PC-3 (cell line): ENCODE measurements at regions not wholly inside any gene's neighbourhood (a gene's known extent, or its start where the extent isn't known, plus 50 kb on each side); places are given as distances from the start of the nearest gene placed in this dataset.

Experiments used
- EZH2 ChIP-seq: fragments of 300-600 bp; sonication (generic); IDR thresholded peaks from one replicate; pipeline ENCODE4 v1.6.1; 2017; ENCODE audit warnings: antibody characterized with exemption, mild to moderate bottlenecking, low read length; ENCODE audit not compliant: unreplicated experiment
- TF ChIP-seq, protein P1 (sequence below): fragments of 300-600 bp; sonication (generic); conservative IDR thresholded peaks from 2 replicates; pipeline ENCODE4 v1.5.1; 2017; ENCODE audit warnings: antibody characterized with exemption, low read depth, mild to moderate bottlenecking, low read length

DNA sequence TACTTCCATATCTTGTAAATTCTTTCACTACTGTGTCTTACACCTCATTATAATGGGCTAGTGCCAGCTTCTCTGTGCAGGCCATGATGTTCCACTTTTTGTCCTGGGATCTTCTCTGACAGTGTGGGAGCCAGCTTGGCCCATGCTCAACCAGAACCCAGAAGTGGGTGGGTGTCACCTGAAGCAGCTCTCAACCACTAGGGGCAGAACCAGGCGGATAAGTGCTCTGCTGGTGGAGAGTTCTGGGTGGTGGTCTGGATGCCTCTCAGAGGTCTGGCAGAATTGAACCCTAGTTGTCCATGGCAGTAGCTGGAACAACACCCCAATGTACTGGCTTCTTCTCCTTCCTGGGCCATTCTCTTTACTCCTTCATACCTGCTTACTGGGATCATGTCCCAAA lies 254.1 kb upstream of the N4BP1 start:
- TF ChIP-seq EZH2, result no peak
- TF ChIP-seq, protein P1, sequence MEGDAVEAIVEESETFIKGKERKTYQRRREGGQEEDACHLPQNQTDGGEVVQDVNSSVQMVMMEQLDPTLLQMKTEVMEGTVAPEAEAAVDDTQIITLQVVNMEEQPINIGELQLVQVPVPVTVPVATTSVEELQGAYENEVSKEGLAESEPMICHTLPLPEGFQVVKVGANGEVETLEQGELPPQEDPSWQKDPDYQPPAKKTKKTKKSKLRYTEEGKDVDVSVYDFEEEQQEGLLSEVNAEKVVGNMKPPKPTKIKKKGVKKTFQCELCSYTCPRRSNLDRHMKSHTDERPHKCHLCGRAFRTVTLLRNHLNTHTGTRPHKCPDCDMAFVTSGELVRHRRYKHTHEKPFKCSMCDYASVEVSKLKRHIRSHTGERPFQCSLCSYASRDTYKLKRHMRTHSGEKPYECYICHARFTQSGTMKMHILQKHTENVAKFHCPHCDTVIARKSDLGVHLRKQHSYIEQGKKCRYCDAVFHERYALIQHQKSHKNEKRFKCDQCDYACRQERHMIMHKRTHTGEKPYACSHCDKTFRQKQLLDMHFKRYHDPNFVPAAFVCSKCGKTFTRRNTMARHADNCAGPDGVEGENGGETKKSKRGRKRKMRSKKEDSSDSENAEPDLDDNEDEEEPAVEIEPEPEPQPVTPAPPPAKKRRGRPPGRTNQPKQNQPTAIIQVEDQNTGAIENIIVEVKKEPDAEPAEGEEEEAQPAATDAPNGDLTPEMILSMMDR, result peak; percentile 21; the same call in 1 of the 2 replicates
